PC-3 (cell line): ENCODE measurements at regions not wholly inside any gene's neighbourhood (a gene's known extent, or its start where the extent isn't known, plus 50 kb on each side); places are given as distances from the start of the nearest gene placed in this dataset.

Experiments used
- ATAC-seq: fragments of 200-7000 bp; cut with Tn5 transposase; 2 replicates; pipeline ENCODE4 v1.9.1; 2020; ENCODE audit warnings: mild to moderate bottlenecking, moderate library complexity
- BruUV-seq: library from RNA; stranded (reverse); fragments of 400-500 nt; replicated peaks from 2 replicates; lab custom pipeline; 2021; lab: Mats Ljungman, UMichigan
- CTCF ChIA-PET: fragments of 300-600 bp; sonication (Branson Sonifier 250); formaldehyde crosslinking; loops from one replicate; lab custom pipeline; 2022; ENCODE audit warnings: antibody characterized with exemption; lab: Charles Lee
- POLR2A ChIA-PET: fragments of 300-600 bp; sonication (Branson Sonifier 250); formaldehyde crosslinking; loops from one replicate; lab custom pipeline; 2022; ENCODE audit warnings: antibody characterized with exemption; ENCODE audit not compliant: unreplicated experiment; lab: Charles Lee
- DNase-seq: peaks from one replicate; pipeline ENCODE4 v3.0.0-alpha.2; 2015
- H2AFZ ChIP-seq: fragments of 300-600 bp; sonication (generic); 2 replicates; pipeline ENCODE4 v1.6.0; 2016; ENCODE audit warnings: antibody characterized with exemption, low read length
- H3F3A ChIP-seq: fragments of 300-600 bp; sonication (generic); one replicate; pipeline ENCODE4 v1.6.0; 2017; ENCODE audit warnings: antibody characterized with exemption, low read length, control low read depth, mild to moderate bottlenecking; ENCODE audit not compliant: unreplicated experiment
- H3K27ac ChIP-seq: fragments of 300-600 bp; sonication (generic); 2 replicates; pipeline ENCODE4 v1.5.1; 2016; ENCODE audit warnings: mild to moderate bottlenecking, low read length
- H3K27me3 ChIP-seq: fragments of 300-600 bp; sonication (generic); 2 replicates; pipeline ENCODE4 v1.6.1; 2016; ENCODE audit warnings: low read length, mixed read lengths
- H3K36me3 ChIP-seq: fragments of 300-600 bp; sonication (generic); 2 replicates; pipeline ENCODE4 v1.6.1; 2016; ENCODE audit warnings: low read depth, mixed run types, low read length, mixed read lengths
- H3K4me1 ChIP-seq: fragments of 300-600 bp; sonication (generic); 2 replicates; pipeline ENCODE4 v1.5.1; 2016; ENCODE audit warnings: low read length; ENCODE audit not compliant: insufficient read depth
- H3K4me2 ChIP-seq: fragments of 300-600 bp; sonication (generic); 2 replicates; pipeline ENCODE4 v1.6.0; 2016; ENCODE audit warnings: low read length
- H3K4me3 ChIP-seq: fragments of 300-600 bp; sonication (generic); 2 replicates; pipeline ENCODE4 v1.5.1; 2016; ENCODE audit warnings: mild to moderate bottlenecking, low read length, mixed read lengths
- H3K79me2 ChIP-seq: fragments of 300-600 bp; sonication (generic); 2 replicates; pipeline ENCODE4 v1.6.1; 2017; ENCODE audit warnings: low read length, mixed read lengths
- H3K9ac ChIP-seq: fragments of 300-600 bp; sonication (generic); 2 replicates; pipeline ENCODE4 v1.6.0; 2016; ENCODE audit warnings: mild to moderate bottlenecking, low read length
- H3K9me2 ChIP-seq: fragments of 300-600 bp; sonication (generic); replicated peaks from 2 replicates; pipeline ENCODE4 v1.6.1; 2016; ENCODE audit warnings: mixed run types, low read length, mixed read lengths
- H3K9me3 ChIP-seq: fragments of 300-600 bp; sonication (generic); 2 replicates; pipeline ENCODE4 v1.6.1; 2016; ENCODE audit warnings: low read length, mixed read lengths
- H4K20me1 ChIP-seq: fragments of 300-600 bp; sonication (generic); 2 replicates; pipeline ENCODE4 v1.6.1; 2016; ENCODE audit warnings: low read length, mixed read lengths
- EZH2 ChIP-seq: fragments of 300-600 bp; sonication (generic); IDR thresholded peaks from one replicate; pipeline ENCODE4 v1.6.1; 2017; ENCODE audit warnings: antibody characterized with exemption, mild to moderate bottlenecking, low read length; ENCODE audit not compliant: unreplicated experiment
- EZH2phosphoT487 ChIP-seq: fragments of 300-600 bp; sonication (generic); IDR thresholded peaks from 2 replicates; pipeline ENCODE4 v1.6.1; 2018; ENCODE audit warnings: mild to moderate bottlenecking, antibody characterized with exemption, low read length, borderline replicate concordance
- intact Hi-C: fragments of 100-400 bp; cut with micrococcal nuclease; formaldehyde crosslinking; loops from 2 replicates; pipeline ENCODE4 v1.9.0; 2023
- TF ChIP-seq, protein P1 (sequence below): fragments of 300-600 bp; sonication (generic); conservative IDR thresholded peaks from 2 replicates; pipeline ENCODE4 v1.5.1; 2017; ENCODE audit warnings: antibody characterized with exemption, low read depth, mild to moderate bottlenecking, low read length

DNA sequence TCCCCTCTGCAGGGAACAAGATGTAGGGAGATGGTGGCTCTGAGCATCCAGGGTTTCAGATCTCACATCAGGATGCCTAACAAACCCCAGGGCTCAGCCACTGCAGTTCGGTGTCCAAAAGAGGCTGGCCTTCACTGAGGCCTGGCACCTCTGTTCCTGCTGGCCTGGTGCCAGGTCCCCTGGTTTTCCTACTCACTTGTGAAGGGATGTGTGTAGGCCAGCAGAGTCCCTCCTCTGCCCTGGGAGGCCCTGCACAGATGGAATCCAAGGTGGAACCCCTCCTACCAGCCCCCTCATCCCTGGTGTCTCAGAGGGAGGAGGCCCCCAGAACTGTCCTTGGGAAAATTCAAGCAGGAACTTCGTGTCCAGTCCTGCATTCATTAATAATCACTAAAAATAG, 260.6 kb downstream of the CCSER2 start:
- Histone ChIP-seq H2AFZ (no peak overlapping the region), H3K9me2 (no peaks in the 10 kb centered on the region), H3K4me2 (no peak overlapping the region), H3K9me3 (no peaks in the 10 kb centered on the region), H3K4me1 (no peaks in the 10 kb centered on the region), H3K9ac (no peak overlapping the region), H3K79me2 (no peaks in the 10 kb centered on the region), H3K27me3 (peaks cover 10% of the 10 kb centered on the region; the same call in 1 of the 2 replicates), H3K4me3 (no peak overlapping the region), H3K27ac (no peak overlapping the region), H3F3A (no peaks in the 10 kb centered on the region), H4K20me1 (no peaks in the 10 kb centered on the region), H3K36me3 (no peaks in the 10 kb centered on the region)
- no TSS peak for BruUV-seq
- intact Hi-C loops: no loop called here
- ChIA-PET POLR2A (no interaction called here), CTCF (no interaction called here)
- DNase-seq (no peak), ATAC-seq (no peak)
- TF ChIP-seq, protein P1, sequence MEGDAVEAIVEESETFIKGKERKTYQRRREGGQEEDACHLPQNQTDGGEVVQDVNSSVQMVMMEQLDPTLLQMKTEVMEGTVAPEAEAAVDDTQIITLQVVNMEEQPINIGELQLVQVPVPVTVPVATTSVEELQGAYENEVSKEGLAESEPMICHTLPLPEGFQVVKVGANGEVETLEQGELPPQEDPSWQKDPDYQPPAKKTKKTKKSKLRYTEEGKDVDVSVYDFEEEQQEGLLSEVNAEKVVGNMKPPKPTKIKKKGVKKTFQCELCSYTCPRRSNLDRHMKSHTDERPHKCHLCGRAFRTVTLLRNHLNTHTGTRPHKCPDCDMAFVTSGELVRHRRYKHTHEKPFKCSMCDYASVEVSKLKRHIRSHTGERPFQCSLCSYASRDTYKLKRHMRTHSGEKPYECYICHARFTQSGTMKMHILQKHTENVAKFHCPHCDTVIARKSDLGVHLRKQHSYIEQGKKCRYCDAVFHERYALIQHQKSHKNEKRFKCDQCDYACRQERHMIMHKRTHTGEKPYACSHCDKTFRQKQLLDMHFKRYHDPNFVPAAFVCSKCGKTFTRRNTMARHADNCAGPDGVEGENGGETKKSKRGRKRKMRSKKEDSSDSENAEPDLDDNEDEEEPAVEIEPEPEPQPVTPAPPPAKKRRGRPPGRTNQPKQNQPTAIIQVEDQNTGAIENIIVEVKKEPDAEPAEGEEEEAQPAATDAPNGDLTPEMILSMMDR: no peak
- TF ChIP-seq EZH2 (no peak), EZH2phosphoT487 (no peak)

GRCh38 chr10:84589526-84590205, 261.3 kb downstream of the CCSER2 start:
- ATAC-seq: no peak
- Histone ChIP-seq H3K9me3 (no peaks in the 10 kb centered on the region), H3F3A (no peaks in the 10 kb centered on the region), H3K27ac (no peak overlapping the region), H3K4me2 (no peak overlapping the region), H3K4me3 (no peak overlapping the region), H2AFZ (no peak overlapping the region), H3K36me3 (no peaks in the 10 kb centered on the region), H3K9me2 (no peaks in the 10 kb centered on the region), H4K20me1 (no peaks in the 10 kb centered on the region), H3K9ac (no peak overlapping the region), H3K27me3 (peaks cover 12% of the 10 kb centered on the region; the same call in 1 of the 2 replicates), H3K79me2 (no peaks in the 10 kb centered on the region), H3K4me1 (no peaks in the 10 kb centered on the region)
- intact Hi-C loops: no loop called here
- no peak for DNase-seq
- ChIA-PET CTCF (no interaction called here), POLR2A (no interaction called here)
- TF ChIP-seq, protein P1: no peak
- no peak for TF ChIP-seq EZH2phosphoT487
- TF ChIP-seq EZH2: no peak
- BruUV-seq: no TSS peak

GRCh38 chr10:84590327-84591193, 262.2 kb downstream of the CCSER2 start:
- Histone ChIP-seq H3K9me2 (no peaks in the 10 kb centered on the region), H3K9ac (no peak overlapping the region), H3K36me3 (no peaks in the 10 kb centered on the region), H3K79me2 (no peaks in the 10 kb centered on the region), H3K27ac (no peak overlapping the region), H4K20me1 (no peaks in the 10 kb centered on the region), H2AFZ (no peak overlapping the region), H3K9me3 (no peaks in the 10 kb centered on the region), H3K4me2 (no peak overlapping the region), H3K27me3 (peaks cover 21% of the 10 kb centered on the region), H3K4me3 (no peak overlapping the region), H3K4me1 (no peaks in the 10 kb centered on the region), H3F3A (no peaks in the 10 kb centered on the region)
- TF ChIP-seq EZH2 (no peak), EZH2phosphoT487 (no peak)
- TF ChIP-seq, protein P1: no peak
- ChIA-PET POLR2A (no interaction called here), CTCF (no interaction called here)
- intact Hi-C loops: no loop called here
- no TSS peak for BruUV-seq
- no peak for DNase-seq
- ATAC-seq: no peak
